ENCODE measurements at regions not wholly inside any gene's neighbourhood (a gene's known extent, or its start where the extent isn't known, plus 50 kb on each side); places are given as distances from the start of the nearest gene placed in this dataset.
"Not testable (repeated sequence)": the region's sequence is repeated elsewhere in the genome, so short reads cannot be mapped to it uniquely, and the experiment has no call there.

DNA sequence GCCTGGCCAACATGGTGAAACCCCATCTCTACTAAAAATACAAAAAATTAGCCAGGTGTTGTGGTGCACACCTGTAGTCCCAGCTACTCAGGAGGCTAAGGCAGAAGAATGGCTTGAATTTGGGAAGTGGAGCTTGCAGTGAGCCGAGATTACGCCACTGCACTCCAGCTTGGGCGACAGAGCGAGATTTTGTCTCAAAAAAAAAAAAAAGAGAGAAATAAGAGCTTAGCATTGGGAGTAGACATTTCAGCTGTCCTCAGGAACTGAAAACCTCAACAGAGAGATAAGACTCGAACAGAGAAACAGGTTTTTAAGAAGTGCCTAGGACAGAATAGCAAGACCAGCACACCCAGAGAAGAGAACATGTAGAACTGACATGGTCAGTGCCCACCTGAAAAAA lies 262.6 kb upstream of the RAB4A start:
- DNase-seq (ENCODE audit: low spot score): not testable (repeated sequence)

DNA sequence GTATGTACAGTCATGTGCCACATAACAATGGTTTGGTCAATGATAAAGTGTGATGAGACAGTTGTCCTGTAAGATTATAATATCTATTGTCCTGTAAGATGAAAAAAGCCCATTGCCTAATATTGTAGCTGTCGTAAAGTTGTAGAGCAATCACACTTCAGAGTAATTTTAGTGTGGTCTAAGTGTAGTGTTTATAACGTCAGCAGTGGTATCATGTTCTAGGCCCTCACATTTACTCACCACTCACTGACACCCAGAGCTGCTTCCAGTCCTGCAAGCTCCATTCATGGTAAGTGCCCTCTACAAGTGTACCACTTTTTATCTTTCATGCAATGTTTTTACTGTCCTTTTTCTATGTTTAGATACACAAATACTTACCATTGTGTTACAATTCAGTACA lies 259.9 kb upstream of the RAB4A start:
- DNase-seq (ENCODE audit: low spot score): no peak

DNA sequence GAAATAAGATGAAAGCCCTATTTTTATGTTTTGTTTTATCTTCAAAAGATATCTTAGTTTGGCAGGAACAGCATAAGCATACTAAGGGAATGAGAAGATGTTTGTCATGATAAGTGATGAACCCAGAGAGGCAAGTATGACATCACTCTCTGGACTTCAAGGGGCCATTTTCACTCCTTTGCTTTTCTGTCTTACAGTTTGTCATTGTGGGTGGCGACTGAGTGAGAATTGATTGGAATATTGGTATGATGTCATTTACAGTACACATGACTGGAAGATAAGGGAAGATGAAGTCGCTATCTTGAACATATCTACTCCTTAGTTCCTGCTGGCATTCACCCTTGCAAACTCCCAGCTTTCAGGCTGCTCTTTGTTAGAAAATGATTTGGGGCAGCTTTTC lies 258.1 kb upstream of the RAB4A start:
- no peak for DNase-seq (ENCODE audit: low spot score)

- DNase-seq (ENCODE audit: low spot score): no peak
These were observed 256.9 kb upstream of the RAB4A start for GRCh38 chr1:229013981-229014380.

DNA sequence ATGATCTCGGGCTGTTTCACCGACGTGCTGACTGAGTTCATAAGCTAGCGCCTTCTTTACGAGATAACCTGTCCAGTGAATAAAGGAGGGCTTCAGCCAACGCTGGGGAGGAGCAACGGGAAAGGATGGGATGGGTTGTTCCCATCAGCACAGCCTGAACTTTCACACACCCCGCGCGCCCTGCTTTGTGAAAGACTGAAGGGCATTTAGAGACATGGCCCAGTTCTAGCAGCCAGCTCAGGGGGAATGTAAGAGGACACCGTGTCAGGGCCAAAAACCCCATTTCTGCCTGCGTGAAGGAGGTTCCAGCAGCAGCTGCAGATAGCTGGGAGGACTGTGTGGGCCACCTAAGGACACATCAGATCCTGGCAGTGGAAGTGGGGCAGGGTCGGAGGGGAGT lies 255.1 kb upstream of the RAB4A start:
- DNase-seq (ENCODE audit: low spot score): no peak

- DNase-seq (ENCODE audit: low spot score): no peak
These were observed 253.8 kb upstream of the RAB4A start for GRCh38 chr1:229017091-229017490.

DNA sequence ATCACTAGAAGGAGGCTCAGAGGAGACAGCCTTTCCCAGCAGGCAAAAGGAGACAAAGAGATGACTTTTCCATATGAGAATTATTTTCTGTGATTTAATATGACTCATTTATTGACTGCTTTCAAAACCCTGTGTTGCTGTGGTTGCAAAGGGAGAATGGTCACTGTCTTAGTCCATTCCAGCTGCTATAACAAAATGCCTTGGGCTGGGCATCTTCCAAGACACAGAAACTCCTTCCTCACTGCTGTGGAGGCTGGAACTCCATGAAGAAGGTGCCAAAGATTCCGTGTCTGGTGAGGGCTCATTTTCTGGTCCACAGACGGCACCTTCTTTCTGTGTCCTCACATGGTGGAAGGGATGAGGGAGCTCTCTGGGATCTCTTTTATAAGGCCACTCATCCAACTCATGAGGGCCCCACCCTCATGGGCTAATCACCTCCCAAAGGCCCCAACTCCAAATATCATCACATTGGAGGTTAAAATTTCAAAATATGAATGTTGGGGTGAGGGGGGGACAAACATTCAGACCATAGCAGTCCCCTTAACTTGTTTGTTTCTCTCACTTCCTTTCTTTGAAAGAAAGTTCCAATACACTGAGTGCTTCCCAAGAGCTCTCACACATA lies 252.1 kb upstream of the RAB4A start:
- no peak for DNase-seq (ENCODE audit: low spot score)

- DNase-seq (ENCODE audit: low spot score): no peak
These were observed 251.1 kb upstream of the RAB4A start for GRCh38 chr1:229019663-229020271.

DNA sequence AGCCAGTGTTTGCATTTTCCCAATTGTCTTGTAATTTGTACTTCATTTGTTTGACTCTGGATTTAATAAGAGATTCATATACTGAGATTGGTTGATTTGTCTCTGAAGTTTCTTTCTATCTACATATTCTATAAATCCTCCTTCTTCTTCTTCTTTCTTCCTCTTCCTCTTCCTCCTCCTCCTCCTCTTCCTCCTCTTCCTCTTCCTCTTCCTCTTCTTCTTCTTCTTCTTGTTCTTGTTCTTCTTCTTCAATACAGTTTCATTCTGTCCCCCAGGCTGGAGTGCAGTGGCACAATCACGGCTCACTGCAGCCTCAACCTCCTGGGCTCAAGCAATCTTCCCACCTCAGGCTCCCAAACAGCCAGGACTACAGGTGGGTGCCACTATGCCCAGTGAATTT lies 249.9 kb upstream of the RAB4A start:
- not testable (repeated sequence) for DNase-seq (ENCODE audit: low spot score)

DNA sequence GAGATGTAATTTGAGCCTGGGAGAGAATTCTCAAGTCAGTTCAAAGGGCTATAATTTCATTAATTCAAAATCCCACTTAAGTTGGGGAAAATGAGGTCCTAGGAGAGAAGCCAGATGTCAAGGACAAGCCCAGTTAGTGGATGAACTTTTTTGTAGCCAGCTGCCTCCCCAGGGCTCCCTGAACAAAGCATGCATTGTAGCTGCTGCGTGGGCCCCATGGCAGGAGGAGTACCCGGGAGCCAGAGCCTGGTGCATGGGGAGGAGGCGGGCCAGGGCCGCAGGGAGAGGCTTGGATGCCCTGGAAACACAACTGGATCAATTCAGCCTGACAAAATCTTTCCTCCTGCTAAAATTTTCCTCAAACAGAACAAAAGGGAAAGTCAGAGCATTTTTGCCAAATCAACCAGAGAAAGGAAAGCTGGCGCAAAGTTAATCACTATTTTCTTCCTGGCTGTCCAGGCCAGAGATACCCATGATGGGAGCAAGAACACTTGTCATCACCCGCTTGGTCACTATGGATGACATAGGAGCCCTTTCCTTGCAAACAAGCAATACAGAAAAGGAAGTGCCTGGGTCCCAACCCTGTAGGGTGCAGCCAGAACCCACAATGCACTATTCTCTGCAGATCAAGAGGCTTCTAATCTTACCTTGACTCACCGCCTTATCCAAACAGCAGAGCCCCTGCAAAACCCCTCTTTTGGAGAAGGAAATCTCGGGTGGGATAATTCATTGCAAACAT lies 248.1 kb upstream of the RAB4A start:
- no peak for DNase-seq (ENCODE audit: low spot score)

DNA sequence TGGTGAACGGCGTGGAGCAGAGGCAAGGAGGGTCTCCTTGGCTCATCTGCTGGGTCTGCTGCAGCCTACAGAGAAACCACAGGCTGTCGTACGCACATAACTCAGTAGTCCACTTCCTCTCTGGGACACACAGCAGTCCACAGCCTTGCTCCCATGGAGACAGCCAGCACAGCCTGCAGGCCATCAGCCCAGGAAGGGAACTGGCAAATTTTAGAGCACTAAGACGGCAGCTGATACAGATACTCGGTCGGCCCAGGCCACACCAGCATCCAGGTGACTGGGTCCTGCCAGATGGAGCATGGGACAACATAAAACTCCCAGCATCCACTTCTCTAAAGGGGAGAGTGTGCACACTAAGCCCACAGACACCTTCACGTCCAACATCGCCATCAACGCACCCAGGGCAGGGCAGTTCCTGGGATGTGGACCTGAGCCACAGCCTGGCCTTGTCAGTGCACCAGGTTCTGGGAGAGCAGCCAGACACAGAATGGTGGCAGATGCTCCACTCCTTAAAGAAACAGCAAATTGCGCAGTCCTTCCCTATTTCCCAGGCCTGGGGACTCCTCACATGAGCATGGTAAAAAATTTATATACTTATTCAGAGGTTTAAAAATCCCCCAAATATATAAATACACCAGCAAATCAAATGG lies 247.1 kb upstream of the RAB4A start:
- no peak for DNase-seq (ENCODE audit: low spot score)

DNA sequence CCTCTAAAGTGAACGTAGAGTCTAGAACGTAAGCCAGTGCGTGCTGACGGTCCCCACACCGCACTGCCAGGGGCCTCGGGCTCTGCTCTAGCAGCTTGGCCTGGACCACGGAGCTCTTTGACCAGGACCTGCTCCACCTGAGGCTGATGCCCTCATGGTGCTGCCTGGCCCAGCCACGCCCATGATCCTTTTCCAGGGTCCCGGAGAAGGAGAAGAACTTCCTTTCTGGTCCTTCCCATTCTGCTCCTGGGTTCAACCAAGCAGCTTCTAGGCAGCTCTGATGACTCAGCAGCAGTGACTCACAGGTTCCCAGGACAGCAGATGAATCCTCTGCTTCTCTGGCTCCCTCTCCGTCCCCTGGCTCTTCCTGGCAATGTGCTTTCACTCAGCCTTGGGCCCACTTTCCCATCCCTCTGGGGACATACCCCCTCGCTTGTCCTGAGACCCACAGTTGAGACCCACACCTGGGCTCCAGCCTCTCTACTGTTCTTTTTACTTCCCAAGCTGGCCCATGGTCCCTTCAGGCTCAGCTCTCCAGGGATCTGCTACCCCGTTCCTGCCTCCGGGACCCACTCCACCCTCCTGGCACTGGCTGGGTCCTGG lies 246.3 kb upstream of the RAB4A start:
- DNase-seq (ENCODE audit: low spot score): peak; percentile 84

DNA sequence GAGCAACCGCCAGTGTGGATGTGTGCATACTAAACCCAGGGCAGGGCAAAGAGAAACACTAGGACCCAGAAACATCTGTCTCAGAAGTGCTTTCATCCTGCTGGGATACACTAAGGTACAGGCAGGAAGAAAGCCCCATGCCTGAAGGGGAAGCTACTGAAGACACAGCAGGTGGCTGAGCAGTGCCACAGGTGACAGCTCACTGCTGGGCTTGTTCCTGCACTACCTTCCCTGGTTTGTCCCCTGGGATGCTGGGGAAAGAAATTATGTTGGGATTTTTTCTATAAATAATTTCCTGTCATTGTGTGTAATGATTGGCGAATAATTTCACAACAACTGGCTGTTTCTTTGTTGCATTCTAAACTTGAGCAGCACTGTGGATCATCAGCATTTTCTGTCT lies 245.3 kb upstream of the RAB4A start:
- no peak for DNase-seq (ENCODE audit: low spot score)

DNA sequence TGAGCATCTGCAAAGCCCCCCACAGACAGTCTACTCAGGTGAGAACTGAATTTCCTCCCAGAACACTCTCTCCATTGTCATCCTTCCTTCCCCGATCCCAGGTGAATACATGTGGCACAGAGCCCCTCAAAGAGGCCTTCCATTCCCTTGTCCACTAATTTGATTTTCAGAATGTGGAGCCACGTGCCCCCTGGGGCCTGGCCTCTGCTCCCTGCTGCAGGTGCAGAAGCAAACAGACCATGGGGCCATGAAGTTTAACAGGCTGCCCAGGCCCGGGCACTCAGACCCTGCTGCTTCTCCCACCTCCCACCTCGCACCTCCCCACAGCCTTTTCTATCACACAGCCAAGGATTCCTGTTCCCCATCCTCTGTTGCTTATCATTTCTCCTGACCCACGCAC lies 243.8 kb upstream of the RAB4A start:
- no peak for DNase-seq (ENCODE audit: low spot score)

GRCh38 chr1:229027622-229028182 lies 243.2 kb upstream of the RAB4A start:
- no peak for DNase-seq (ENCODE audit: low spot score)

DNA sequence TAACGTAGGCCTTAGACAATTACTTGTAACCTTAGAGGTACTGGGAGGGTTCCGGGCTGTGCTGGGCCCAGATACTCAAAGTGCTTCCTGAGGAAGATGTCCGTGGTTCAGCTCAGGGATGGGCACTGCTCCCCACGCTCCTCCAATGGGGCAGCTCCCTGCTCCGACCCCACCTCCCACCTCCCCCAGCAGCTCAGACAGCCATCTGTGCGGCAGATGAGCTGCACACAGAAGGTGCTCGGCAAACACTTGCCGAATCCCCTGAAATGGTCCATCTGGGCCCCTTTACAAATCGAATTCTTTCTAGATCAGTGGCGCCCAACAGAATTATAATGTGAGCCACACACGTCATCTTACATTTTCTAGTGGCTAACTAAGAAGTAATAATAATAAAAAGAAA lies 242.4 kb upstream of the RAB4A start:
- no peak for DNase-seq (ENCODE audit: low spot score)

GRCh38 chr1:229028987-229029878 lies 241.7 kb upstream of the RAB4A start:
- no peak for DNase-seq (ENCODE audit: low spot score)

DNA sequence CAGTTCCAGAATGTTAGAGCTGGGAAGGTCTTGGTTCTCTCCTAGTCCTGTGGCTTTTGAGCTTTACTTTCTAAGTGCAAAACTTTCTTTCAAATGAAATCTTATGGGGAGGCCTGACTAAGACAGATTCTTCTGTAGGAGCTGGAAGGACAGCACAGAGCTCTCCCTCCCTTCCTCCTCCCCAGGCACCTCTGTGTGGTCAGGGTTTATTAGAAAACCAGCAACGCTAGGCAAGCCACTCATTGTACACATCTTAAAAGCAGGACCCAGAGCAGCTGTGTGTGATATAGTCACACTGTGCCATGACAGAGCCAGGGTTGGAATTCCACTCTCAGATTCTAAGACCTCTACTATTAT lies 241.1 kb upstream of the RAB4A start:
- DNase-seq (ENCODE audit: low spot score): no peak

GRCh38 chr1:229030630-229031029 lies 240.3 kb upstream of the RAB4A start:
- no peak for DNase-seq (ENCODE audit: low spot score)

DNA sequence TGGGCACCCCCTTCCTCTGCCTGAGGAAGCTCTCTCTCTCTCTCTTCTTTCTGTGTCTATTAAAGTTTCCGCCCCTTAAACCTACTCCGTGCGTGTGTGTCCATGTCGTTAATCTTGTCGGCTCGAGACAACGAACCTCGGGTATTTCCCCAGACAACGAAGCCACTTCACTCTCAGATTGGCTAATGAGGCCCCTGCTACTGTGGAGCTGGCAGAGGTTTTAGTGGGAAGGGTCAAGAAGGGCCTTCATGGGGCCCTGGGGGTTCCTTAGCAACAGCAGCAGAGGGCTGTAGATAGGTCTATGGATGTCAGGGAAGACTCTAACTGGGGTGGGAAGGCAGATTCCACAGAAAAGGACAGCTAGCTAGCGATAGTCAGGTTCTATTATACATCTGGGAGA lies 239.8 kb upstream of the RAB4A start:
- no peak for DNase-seq (ENCODE audit: low spot score)
